Erythroblast (primary cell): ENCODE measurements at regions not wholly inside any gene's neighbourhood (a gene's known extent, or its start where the extent isn't known, plus 50 kb on each side); places are given as distances from the start of the nearest gene placed in this dataset.

Source experiments
- GATA1 ChIP-seq: IDR thresholded peaks from 2 replicates; pipeline ENCODE4 v1.6.1; 2011; ENCODE audit warnings: low read depth, mild to moderate bottlenecking, control low read depth, low read length, moderate library complexity
- POLR2A ChIP-seq: IDR thresholded peaks from 2 replicates; pipeline ENCODE4 v1.6.1; 2011; ENCODE audit warnings: mild to moderate bottlenecking, low read length

GRCh38 chr6:40760887-40761286, 173.7 kb upstream of the LRFN2 start:
- TF ChIP-seq POLR2A (no peak), GATA1 (no peak)
